KMS-11 (cell line): ENCODE measurements at regions not wholly inside any gene's neighbourhood (a gene's known extent, or its start where the extent isn't known, plus 50 kb on each side); places are given as distances from the start of the nearest gene placed in this dataset.

Source experiments
- H2AFZ ChIP-seq: fragments of 200-600 bp; sonication (generic); 2 replicates; pipeline ENCODE4 v1.6.1; 2016; ENCODE audit warnings: antibody characterized with exemption, mixed run types, low read depth
- H3K27ac ChIP-seq: fragments of 200-600 bp; sonication (generic); 2 replicates; pipeline ENCODE4 v1.6.1; 2016; ENCODE audit warnings: mild to moderate bottlenecking, mixed run types
- H3K27me3 ChIP-seq: fragments of 200-600 bp; sonication (generic); 2 replicates; pipeline ENCODE4 v1.6.1; 2017; ENCODE audit warnings: mild to moderate bottlenecking, low read depth, mixed run types, moderate library complexity; ENCODE audit not compliant: insufficient read depth
- H3K36me3 ChIP-seq: fragments of 200-600 bp; sonication (generic); 2 replicates; pipeline ENCODE4 v1.6.1; 2017; ENCODE audit warnings: mild to moderate bottlenecking, mixed run types; ENCODE audit not compliant: insufficient read depth
- H3K4me1 ChIP-seq: fragments of 200-600 bp; sonication (generic); 2 replicates; pipeline ENCODE4 v1.6.1; 2016; ENCODE audit warnings: mild to moderate bottlenecking, low read depth, mixed run types; ENCODE audit not compliant: poor library complexity, severe bottlenecking
- H3K4me2 ChIP-seq: fragments of 200-600 bp; sonication (generic); 2 replicates; pipeline ENCODE4 v1.7.0; 2016; ENCODE audit warnings: mild to moderate bottlenecking, mixed run types
- H3K4me3 ChIP-seq: fragments of 200-600 bp; sonication (generic); IDR thresholded peaks from 2 replicates; pipeline ENCODE4 v1.6.1; 2017; ENCODE audit warnings: low read depth, low read length, mixed read lengths; ENCODE audit not compliant: insufficient read depth
- H3K79me2 ChIP-seq: fragments of 200-600 bp; sonication (generic); 2 replicates; pipeline ENCODE4 v1.6.1; 2016; ENCODE audit warnings: low read depth, mixed run types; ENCODE audit not compliant: insufficient read depth
- H3K9ac ChIP-seq: fragments of 200-600 bp; sonication (generic); 2 replicates; pipeline ENCODE4 v1.6.1; 2016; ENCODE audit warnings: mild to moderate bottlenecking, mixed run types
- H4K20me1 ChIP-seq: fragments of 200-600 bp; sonication (generic); 2 replicates; pipeline ENCODE4 v1.6.1; 2016; ENCODE audit warnings: mild to moderate bottlenecking, mixed run types; ENCODE audit not compliant: insufficient read depth
- CTCF ChIP-seq: fragments of 200-600 bp; sonication (generic); conservative IDR thresholded peaks from 2 replicates; pipeline ENCODE4 v1.6.1; 2017; ENCODE audit warnings: low read depth, mild to moderate bottlenecking, antibody characterized with exemption, low read length, moderate library complexity, mixed read lengths

DNA sequence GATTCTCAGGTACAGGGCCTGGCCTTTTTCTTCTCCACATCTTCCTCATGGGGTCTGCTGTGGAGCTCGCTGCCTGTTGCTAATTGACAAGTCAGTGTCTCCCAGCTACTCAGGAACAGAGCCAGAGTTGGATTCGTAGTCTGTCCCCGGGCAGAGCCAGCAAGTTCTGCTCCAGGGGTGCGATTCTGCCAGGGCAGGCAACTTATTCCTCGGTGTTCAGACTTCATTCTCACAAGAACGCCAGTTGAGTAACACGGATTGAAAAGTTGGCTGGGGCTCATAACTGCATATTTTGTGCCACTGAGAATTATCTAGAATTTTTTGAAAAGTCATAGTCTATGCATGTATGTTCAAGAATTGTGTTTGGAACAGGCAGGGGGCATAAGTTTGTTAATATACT lies 336.7 kb upstream of the NPVF start:
- H3K36me3 ChIP-seq: no peaks in the 10 kb centered on the region
- H3K79me2 ChIP-seq: no peaks in the 10 kb centered on the region
- H2AFZ ChIP-seq: no peak overlapping the region
- H3K4me1 ChIP-seq: peaks cover 6% of the 10 kb centered on the region
- H3K27me3 ChIP-seq: no peaks in the 10 kb centered on the region
- H3K4me2 ChIP-seq: no peak overlapping the region
- H3K4me3 ChIP-seq: no peak overlapping the region
- no peaks in the 10 kb centered on the region for H4K20me1 ChIP-seq
- TF ChIP-seq CTCF: no peak
- no peak overlapping the region for H3K9ac ChIP-seq
- no peak overlapping the region for H3K27ac ChIP-seq

GRCh38 chr7:25565949-25566348 lies 337.7 kb upstream of the NPVF start:
- Histone ChIP-seq H3K4me2 (peak overlapping the region; percentile 34; the same call in 1 of the 2 replicates), H3K4me1 (peaks cover 8% of the 10 kb centered on the region), H3K27me3 (no peaks in the 10 kb centered on the region), H4K20me1 (no peaks in the 10 kb centered on the region), H3K79me2 (no peaks in the 10 kb centered on the region), H3K9ac (no peak overlapping the region), H3K4me3 (no peak overlapping the region), H3K36me3 (no peaks in the 10 kb centered on the region), H2AFZ (peak overlapping the region; percentile 28; the same call in 1 of the 2 replicates), H3K27ac (no peak overlapping the region)
- TF ChIP-seq CTCF: peak; percentile 100

DNA sequence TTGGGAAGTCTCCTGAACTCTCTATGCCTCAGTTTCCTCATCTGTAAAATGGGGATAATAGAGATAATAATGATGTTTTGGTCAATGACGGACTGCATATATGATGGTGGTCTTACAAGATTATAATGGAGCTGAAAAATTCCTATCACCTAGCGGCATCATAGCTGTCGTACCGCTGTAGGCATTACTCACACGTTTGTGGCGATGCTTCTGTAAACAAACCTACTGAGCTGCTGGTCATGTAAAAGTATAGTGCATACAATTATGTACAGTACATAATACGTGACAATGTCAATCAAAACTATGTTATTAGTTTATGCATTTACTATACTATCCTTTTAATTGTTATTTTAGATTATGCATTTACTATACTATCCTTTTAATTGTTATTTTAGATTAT lies 339.1 kb upstream of the NPVF start:
- no peak for TF ChIP-seq CTCF
- no peak overlapping the region for H3K27ac ChIP-seq
- H3K4me2 ChIP-seq: no peak overlapping the region
- H3K4me1 ChIP-seq: peaks cover 21% of the 10 kb centered on the region
- H2AFZ ChIP-seq: no peak overlapping the region
- no peaks in the 10 kb centered on the region for H3K36me3 ChIP-seq
- no peaks in the 10 kb centered on the region for H4K20me1 ChIP-seq
- H3K79me2 ChIP-seq: no peaks in the 10 kb centered on the region
- H3K9ac ChIP-seq: no peak overlapping the region
- no peak overlapping the region for H3K4me3 ChIP-seq
- no peaks in the 10 kb centered on the region for H3K27me3 ChIP-seq

GRCh38 chr7:25569765-25570164 lies 341.5 kb upstream of the NPVF start:
- Histone ChIP-seq H3K27me3 (no peaks in the 10 kb centered on the region), H3K79me2 (no peaks in the 10 kb centered on the region), H3K36me3 (no peaks in the 10 kb centered on the region), H4K20me1 (no peaks in the 10 kb centered on the region), H3K4me2 (no peak overlapping the region), H3K4me1 (peaks cover 30% of the 10 kb centered on the region), H3K4me3 (no peak overlapping the region), H3K27ac (no peak overlapping the region), H3K9ac (no peak overlapping the region), H2AFZ (no peak overlapping the region)
- no peak for TF ChIP-seq CTCF

DNA sequence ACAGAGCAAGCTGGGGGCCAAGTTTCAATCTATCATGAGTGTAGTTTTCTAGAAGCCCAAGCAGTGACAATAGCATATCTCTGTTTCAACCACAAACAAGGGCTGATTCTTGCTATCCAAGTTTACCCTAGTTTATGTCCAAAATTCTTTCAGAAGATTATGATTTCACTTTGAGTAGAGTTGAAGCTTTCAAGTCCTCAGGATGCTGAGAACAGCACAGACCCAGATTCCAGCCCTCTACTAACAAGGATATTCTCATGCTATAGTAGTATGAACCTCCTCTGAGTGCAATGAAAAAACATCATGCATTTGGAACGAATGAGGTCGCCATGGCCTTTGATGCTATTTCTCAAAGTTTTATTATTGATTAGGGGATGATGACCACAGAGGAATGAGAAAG lies 344.1 kb upstream of the NPVF start:
- Histone ChIP-seq H4K20me1 (no peaks in the 10 kb centered on the region), H3K4me2 (peak overlapping the region; percentile 21; the same call in 1 of the 2 replicates), H3K27ac (no peak overlapping the region), H3K27me3 (no peaks in the 10 kb centered on the region), H3K36me3 (no peaks in the 10 kb centered on the region), H3K4me3 (no peak overlapping the region), H3K9ac (no peak overlapping the region), H3K79me2 (no peaks in the 10 kb centered on the region), H3K4me1 (peaks cover 30% of the 10 kb centered on the region), H2AFZ (0 out of 2 replicates have a peak overlapping the region, but pooled peaks have one; percentile 0)
- TF ChIP-seq CTCF: no peak
